ENCODE measurements at regions not wholly inside any gene's neighbourhood (a gene's known extent, or its start where the extent isn't known, plus 50 kb on each side); places are given as distances from the start of the nearest gene placed in this dataset.

DNA sequence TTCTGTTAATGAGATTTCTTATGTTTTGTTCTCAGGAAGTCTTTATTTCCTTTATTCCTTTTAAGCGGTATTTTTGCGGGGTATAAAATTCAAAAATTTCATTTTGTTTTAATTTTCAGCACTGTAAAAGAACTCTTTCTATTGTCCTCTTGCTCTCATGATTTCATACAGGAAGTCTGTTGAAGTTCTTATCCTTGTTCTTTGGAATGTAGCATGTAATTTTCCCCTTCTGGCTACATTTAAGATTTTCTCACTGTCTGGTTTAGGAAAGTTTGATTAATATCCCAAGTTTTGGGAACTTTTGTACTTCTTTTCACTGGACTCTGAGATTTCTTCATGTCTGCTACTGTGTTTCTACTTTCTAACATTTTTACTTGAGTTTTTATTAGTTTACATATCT lies 581.4 kb upstream of the GJE1 start:
- TF ChIP-seq, protein P1, sequence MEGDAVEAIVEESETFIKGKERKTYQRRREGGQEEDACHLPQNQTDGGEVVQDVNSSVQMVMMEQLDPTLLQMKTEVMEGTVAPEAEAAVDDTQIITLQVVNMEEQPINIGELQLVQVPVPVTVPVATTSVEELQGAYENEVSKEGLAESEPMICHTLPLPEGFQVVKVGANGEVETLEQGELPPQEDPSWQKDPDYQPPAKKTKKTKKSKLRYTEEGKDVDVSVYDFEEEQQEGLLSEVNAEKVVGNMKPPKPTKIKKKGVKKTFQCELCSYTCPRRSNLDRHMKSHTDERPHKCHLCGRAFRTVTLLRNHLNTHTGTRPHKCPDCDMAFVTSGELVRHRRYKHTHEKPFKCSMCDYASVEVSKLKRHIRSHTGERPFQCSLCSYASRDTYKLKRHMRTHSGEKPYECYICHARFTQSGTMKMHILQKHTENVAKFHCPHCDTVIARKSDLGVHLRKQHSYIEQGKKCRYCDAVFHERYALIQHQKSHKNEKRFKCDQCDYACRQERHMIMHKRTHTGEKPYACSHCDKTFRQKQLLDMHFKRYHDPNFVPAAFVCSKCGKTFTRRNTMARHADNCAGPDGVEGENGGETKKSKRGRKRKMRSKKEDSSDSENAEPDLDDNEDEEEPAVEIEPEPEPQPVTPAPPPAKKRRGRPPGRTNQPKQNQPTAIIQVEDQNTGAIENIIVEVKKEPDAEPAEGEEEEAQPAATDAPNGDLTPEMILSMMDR (IDR thresholded peaks at IDR 0.05; ENCODE audit: insufficient read depth, low read length, poor library complexity, severe bottlenecking): no peak
- TF ChIP-seq EZH2phosphoT487 (conservative IDR thresholded peaks at IDR 0.05; ENCODE audit: low read length): no peak
- no peaks in the 10 kb centered on the region for H4K20me1 ChIP-seq (ENCODE audit: low read depth, low read length)
- H3K36me3 ChIP-seq (ENCODE audit: low read length): peaks cover 3% of the 10 kb centered on the region
- H3K79me2 ChIP-seq (ENCODE audit: insufficient read depth, low read length): no peaks in the 10 kb centered on the region
- no peak overlapping the region for H3K4me2 ChIP-seq (ENCODE audit: low read depth, low read length, poor library complexity, severe bottlenecking)
- H2AFZ ChIP-seq (ENCODE audit: low read depth, low read length, severe bottlenecking): no peak overlapping the region
- peaks cover 11% of the 10 kb centered on the region; the same call in 1 of the 2 replicates for H3K9me3 ChIP-seq (ENCODE audit: insufficient read depth, low read length)
- H3K9ac ChIP-seq (ENCODE audit: low read length): no peak overlapping the region
- no peak overlapping the region for H3K4me3 ChIP-seq (ENCODE audit: insufficient read depth, low read length, poor library complexity, severe bottlenecking)
- no peaks in the 10 kb centered on the region for H3K27me3 ChIP-seq (ENCODE audit: low read length)
- no peaks in the 10 kb centered on the region for H3F3A ChIP-seq (ENCODE audit: insufficient read depth)
- no peak overlapping the region for H3K27ac ChIP-seq (ENCODE audit: low read depth, low read length)
- no peaks in the 10 kb centered on the region for H3K9me2 ChIP-seq (replicated peaks; ENCODE audit: insufficient read depth, low read length)

DNA sequence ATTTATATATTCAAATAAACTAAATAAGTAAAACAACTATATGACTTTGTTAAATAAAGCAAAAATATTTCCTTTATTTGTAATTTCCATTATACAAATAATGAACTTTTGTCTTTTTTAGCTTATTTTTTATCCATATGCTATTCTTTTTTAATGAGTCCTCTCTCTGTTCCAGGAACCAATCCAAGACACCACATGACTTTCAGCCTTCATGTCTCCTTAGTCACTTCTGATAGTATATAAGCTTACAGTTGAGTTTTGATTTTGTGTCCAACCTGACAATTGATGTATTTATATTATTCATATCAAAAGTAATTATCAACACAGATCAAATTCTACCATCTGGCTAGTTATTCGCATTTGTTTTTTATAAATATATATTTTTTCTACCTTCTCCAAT lies 582.3 kb upstream of the GJE1 start:
- H3K79me2 ChIP-seq (ENCODE audit: insufficient read depth, low read length): no peaks in the 10 kb centered on the region
- no peak overlapping the region for H3K27ac ChIP-seq (ENCODE audit: low read depth, low read length)
- H3K27me3 ChIP-seq (ENCODE audit: low read length): no peaks in the 10 kb centered on the region
- H3K9me3 ChIP-seq (ENCODE audit: insufficient read depth, low read length): peaks cover 11% of the 10 kb centered on the region; the same call in 1 of the 2 replicates
- peaks cover 3% of the 10 kb centered on the region for H3K36me3 ChIP-seq (ENCODE audit: low read length)
- no peak overlapping the region for H3K4me3 ChIP-seq (ENCODE audit: insufficient read depth, low read length, poor library complexity, severe bottlenecking)
- H3K4me2 ChIP-seq (ENCODE audit: low read depth, low read length, poor library complexity, severe bottlenecking): no peak overlapping the region
- no peaks in the 10 kb centered on the region for H3K9me2 ChIP-seq (replicated peaks; ENCODE audit: insufficient read depth, low read length)
- no peak overlapping the region for H2AFZ ChIP-seq (ENCODE audit: low read depth, low read length, severe bottlenecking)
- H3F3A ChIP-seq (ENCODE audit: insufficient read depth): no peaks in the 10 kb centered on the region
- H4K20me1 ChIP-seq (ENCODE audit: low read depth, low read length): no peaks in the 10 kb centered on the region
- no peak for TF ChIP-seq EZH2phosphoT487 (conservative IDR thresholded peaks at IDR 0.05; ENCODE audit: low read length)
- TF ChIP-seq, protein P1 (IDR thresholded peaks at IDR 0.05; ENCODE audit: insufficient read depth, low read length, poor library complexity, severe bottlenecking): no peak
- no peak overlapping the region for H3K9ac ChIP-seq (ENCODE audit: low read length)

DNA sequence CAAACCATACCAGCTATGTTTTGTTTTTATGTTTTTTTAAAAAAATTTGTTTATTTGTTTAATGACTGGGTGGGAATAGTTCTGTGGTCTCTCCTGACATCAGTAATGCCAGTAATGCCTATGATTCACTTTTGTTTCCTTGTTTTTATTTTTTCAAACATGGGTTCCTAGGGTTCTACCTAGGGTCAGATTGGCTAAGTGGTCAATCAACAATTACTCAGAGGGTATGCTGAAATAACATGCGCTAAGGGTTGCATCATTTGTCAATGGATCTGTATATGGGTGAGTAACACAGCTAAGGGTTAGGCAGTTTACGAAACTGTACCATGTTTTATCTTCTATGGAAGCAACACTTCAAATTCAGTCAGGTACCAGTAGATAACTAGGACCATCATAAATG lies 583.8 kb upstream of the GJE1 start:
- Histone ChIP-seq H3K4me3 (ENCODE audit: insufficient read depth, low read length, poor library complexity, severe bottlenecking) (no peak overlapping the region), H3K36me3 (ENCODE audit: low read length) (peaks cover 3% of the 10 kb centered on the region), H3K79me2 (ENCODE audit: insufficient read depth, low read length) (no peaks in the 10 kb centered on the region), H3K4me2 (ENCODE audit: low read depth, low read length, poor library complexity, severe bottlenecking) (no peak overlapping the region), H3K27ac (ENCODE audit: low read depth, low read length) (no peak overlapping the region), H3K9me2 (replicated peaks; ENCODE audit: insufficient read depth, low read length) (no peaks in the 10 kb centered on the region), H4K20me1 (ENCODE audit: low read depth, low read length) (no peaks in the 10 kb centered on the region), H3K9ac (ENCODE audit: low read length) (no peak overlapping the region), H3K9me3 (ENCODE audit: insufficient read depth, low read length) (peaks cover 11% of the 10 kb centered on the region; the same call in 1 of the 2 replicates), H3F3A (ENCODE audit: insufficient read depth) (no peaks in the 10 kb centered on the region), H3K27me3 (ENCODE audit: low read length) (no peaks in the 10 kb centered on the region), H2AFZ (ENCODE audit: low read depth, low read length, severe bottlenecking) (peak overlapping the region; percentile 30)
- TF ChIP-seq, protein P1 (IDR thresholded peaks at IDR 0.05; ENCODE audit: insufficient read depth, low read length, poor library complexity, severe bottlenecking): no peak
- no peak for TF ChIP-seq EZH2phosphoT487 (conservative IDR thresholded peaks at IDR 0.05; ENCODE audit: low read length)
